GM10248 (cell line): ENCODE measurements at regions not wholly inside any gene's neighbourhood (a gene's known extent, or its start where the extent isn't known, plus 50 kb on each side); places are given as distances from the start of the nearest gene placed in this dataset.

Source experiments
- CTCF ChIA-PET: fragments of 300-600 bp; sonication (Branson Sonifier 250); formaldehyde crosslinking; extraction: SDS; loops from one replicate; lab custom pipeline; 2021; ENCODE audit warnings: antibody characterized with exemption; lab: Yijun Ruan, JAX
- POLR2A ChIA-PET: fragments of 350-650 bp; sonication (Branson Sonifier 250); formaldehyde crosslinking; extraction: SDS; loops from one replicate; lab custom pipeline; 2020; ENCODE audit warnings: antibody characterized with exemption; lab: Yijun Ruan, JAX
- DNase-seq: peaks from one replicate; pipeline ENCODE4 v3.0.0; 2012; ENCODE audit errors: extremely low spot score
- CTCF ChIP-seq: IDR thresholded peaks from 2 replicates; pipeline ENCODE4 v1.5.1; 2012; ENCODE audit warnings: mild to moderate bottlenecking, low read depth; ENCODE audit errors: extremely low read depth, missing control alignments, control extremely low read depth

- DNase-seq, result no peak
- CTCF ChIA-PET, result no interaction called here
- POLR2A ChIA-PET, result no interaction called here
- no peak for TF ChIP-seq CTCF
These were observed 978.6 kb downstream of the NLGN4X start for GRCh38 chrX:5250106-5250505.

GRCh38 chrX:5242091-5242790 lies 986.4 kb downstream of the NLGN4X start:
- DNase-seq, result no peak
- no peak for TF ChIP-seq CTCF
- ChIA-PET POLR2A (no interaction called here), CTCF (no interaction called here)

DNA sequence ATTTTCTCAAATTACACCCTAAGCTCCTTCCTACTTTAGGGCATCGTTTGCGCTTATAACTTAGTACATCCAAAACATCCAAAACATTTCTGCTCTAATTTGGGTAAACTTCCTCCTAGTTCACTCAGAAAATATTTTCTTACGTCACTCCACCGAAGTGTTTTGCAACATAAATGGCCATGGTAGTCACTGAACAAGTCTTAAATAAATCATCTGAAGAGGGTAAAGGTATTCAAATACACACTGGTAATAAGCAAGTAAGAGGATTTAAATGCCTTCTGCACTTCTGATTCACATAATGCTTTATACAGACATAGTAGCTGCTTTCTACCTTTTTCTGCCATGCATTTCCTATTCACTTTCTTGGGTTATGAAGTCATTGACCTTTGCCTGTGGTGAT lies 991.9 kb downstream of the NLGN4X start:
- DNase-seq, result no peak
- POLR2A ChIA-PET, result no interaction called here
- CTCF ChIA-PET, result no interaction called here
- TF ChIP-seq CTCF, result no peak

- POLR2A ChIA-PET, result no interaction called here
- no peak for TF ChIP-seq CTCF
- CTCF ChIA-PET, result no interaction called here
- no peak for DNase-seq
These were observed 992.6 kb downstream of the NLGN4X start for GRCh38 chrX:5236096-5236495.

DNA sequence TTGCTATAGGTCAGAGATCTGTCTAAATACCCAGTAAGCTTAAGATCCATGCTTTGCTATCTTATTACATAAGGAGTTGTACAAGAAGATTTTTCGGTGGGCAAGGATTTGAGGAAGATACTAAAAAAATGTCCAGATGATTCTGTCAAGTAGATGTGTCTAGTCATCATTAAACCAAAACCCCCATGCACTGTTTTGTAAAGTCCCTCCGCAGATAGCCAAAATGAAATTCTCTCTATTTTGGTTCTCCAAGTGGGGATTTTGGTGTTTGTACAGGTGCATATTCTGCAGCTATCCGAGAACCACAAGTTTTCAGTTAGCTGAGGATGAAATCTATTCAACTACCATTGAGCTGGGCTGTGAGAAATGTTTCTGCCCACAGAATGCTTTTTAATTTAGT lies 994.8 kb downstream of the NLGN4X start:
- ChIA-PET POLR2A (no interaction called here), CTCF (no interaction called here)

DNA sequence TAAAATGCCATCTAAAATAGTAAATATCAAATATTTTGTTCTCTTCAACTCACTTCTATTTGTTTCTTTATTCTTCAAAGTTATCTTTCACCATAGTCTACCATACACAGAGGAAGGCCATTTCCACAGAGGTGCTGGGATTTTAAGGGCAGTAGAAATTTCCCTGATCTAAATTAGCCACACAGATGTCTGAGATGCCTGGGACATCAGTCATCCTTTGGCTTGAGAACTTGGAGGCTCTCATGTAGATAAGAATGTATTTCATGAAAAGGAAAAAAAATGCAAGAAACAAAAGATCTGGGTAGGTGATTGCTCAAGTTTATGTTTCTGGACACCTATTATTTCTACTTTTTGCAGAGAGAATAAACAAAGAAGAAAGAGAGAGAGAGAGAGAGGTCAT lies 1008.2 kb downstream of the NLGN4X start:
- POLR2A ChIA-PET, result no interaction called here
- DNase-seq, result no peak
- CTCF ChIA-PET, result no interaction called here
- no peak for TF ChIP-seq CTCF

More for the DNA sequence above, 994.8 kb downstream of the NLGN4X start:
- TF ChIP-seq CTCF, result no peak
- no peak for DNase-seq
